ENCODE measurements at regions not wholly inside any gene's neighbourhood (a gene's known extent, or its start where the extent isn't known, plus 50 kb on each side); places are given as distances from the start of the nearest gene placed in this dataset.

DNA sequence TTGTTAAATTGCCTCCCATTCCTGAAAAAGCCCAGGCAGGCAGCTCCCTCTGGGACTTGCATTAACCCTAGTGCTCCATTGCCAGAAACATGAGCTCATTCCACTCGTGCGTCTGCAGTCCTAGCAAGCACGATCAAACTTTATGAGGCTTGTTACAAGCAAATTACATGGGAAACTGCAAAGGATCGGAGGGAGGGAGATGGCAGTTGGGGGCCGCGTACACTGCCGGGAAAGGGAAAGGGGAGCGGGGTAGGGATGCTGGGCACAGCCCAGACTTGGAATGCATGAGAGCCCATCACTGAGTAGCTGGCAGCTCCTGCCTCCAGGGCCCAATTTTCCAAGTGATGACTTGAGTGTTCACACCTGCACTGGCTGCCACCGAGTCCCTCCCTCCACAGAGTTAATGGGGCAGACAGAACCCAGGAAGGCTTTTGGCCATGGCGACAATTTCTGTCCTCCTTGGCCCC, 169.9 kb downstream of the BRINP2 start:
- TF ChIP-seq, protein P1, sequence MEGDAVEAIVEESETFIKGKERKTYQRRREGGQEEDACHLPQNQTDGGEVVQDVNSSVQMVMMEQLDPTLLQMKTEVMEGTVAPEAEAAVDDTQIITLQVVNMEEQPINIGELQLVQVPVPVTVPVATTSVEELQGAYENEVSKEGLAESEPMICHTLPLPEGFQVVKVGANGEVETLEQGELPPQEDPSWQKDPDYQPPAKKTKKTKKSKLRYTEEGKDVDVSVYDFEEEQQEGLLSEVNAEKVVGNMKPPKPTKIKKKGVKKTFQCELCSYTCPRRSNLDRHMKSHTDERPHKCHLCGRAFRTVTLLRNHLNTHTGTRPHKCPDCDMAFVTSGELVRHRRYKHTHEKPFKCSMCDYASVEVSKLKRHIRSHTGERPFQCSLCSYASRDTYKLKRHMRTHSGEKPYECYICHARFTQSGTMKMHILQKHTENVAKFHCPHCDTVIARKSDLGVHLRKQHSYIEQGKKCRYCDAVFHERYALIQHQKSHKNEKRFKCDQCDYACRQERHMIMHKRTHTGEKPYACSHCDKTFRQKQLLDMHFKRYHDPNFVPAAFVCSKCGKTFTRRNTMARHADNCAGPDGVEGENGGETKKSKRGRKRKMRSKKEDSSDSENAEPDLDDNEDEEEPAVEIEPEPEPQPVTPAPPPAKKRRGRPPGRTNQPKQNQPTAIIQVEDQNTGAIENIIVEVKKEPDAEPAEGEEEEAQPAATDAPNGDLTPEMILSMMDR (IDR thresholded peaks at IDR 0.05) = no peak
- no peak for TF ChIP-seq POLR2A (IDR thresholded peaks at IDR 0.05)

Measured in adrenal gland (tissue), 5 donors.